Left lung (tissue), 4 donors: ENCODE measurements at regions not wholly inside any gene's neighbourhood (a gene's known extent, or its start where the extent isn't known, plus 50 kb on each side); places are given as distances from the start of the nearest gene placed in this dataset.
"Not testable (repeated sequence)": the region's sequence is repeated elsewhere in the genome, so short reads cannot be mapped to it uniquely, and the experiment has no call there.

Experiments used
- ATAC-seq: fragments of 200-7000 bp; cut with Tn5 transposase; one replicate; pipeline ENCODE4 v1.9.1; 2020; ENCODE audit warnings: moderate library complexity
- DNase-seq, 4 donors: peaks; one replicate each; pipeline ENCODE4 v3.0.0-alpha.2; 2013 to 2020
- H3K27ac ChIP-seq, 2 donors: fragments of 200-600 bp; sonication (generic) in 1 of 2; one replicate each; pipeline versions ENCODE4 v1.5.0 to v1.8.0; 2020 to 2021
- H3K27me3 ChIP-seq, 2 donors: fragments of 200-600 bp; sonication (generic) in 1 of 2; one replicate each; pipeline versions ENCODE4 v1.5.0 to v1.8.0; 2020 to 2021
- H3K36me3 ChIP-seq, 2 donors: fragments of 200-600 bp; sonication (generic) in 1 of 2; one replicate each; pipeline versions ENCODE4 v1.5.0 to v1.8.0; 2020 to 2021
- H3K4me1 ChIP-seq, 2 donors: fragments of 200-600 bp; one replicate each; pipeline ENCODE4 v1.8.0; 2021
- H3K4me3 ChIP-seq, 2 donors: fragments of 200-600 bp; sonication (generic) in 1 of 2; one replicate each; pipeline versions ENCODE4 v1.5.0 to v1.8.0; 2020 to 2021; ENCODE audit warnings: mild to moderate bottlenecking in 1 of 2
- H3K9me3 ChIP-seq, 2 donors: fragments of 200-600 bp; sonication (generic) in 1 of 2; one replicate each; pipeline versions ENCODE4 v1.5.0 to v1.8.0; 2020 to 2021
- intact Hi-C, 2 donors: fragments of 100-400 bp; cut with DNase I; formaldehyde crosslinking; loops; one replicate each; pipeline versions ENCODE4 v1.11.2 to v1.14.2; 2022
- TF ChIP-seq, protein P1 (sequence below), 2 donors: fragments of 200-600 bp; sonication (generic) in 1 of 2; IDR thresholded peaks; one replicate each; pipeline versions ENCODE4 v1.5.0 to v1.8.0; 2021; ENCODE audit warnings: antibody characterized with exemption in 2 of 2
- donor health status: DM: no; HTN: yes; CAD: no.
- donor health status: DM: no; HTN: no; CAD: no.

DNA sequence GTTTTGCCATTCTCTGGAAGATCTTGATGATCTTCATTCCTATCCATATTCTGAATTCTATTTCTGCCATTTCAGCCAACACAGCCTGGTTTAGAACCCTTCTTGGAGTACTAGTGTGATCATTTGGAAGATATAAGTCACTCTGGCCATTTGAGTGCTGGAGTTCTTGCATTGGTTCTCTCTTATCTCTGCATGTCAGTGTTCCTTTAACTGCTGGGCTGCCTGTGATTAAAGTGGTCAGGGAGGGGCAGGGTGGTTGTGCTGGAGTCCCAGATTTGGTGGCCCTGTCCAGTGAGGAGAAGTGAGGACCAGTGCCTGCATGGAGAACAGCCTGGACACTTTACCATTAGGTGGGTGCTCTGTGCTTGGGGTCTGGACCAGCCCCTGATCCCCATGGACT lies 173.0 kb downstream of the SOD2 start:
- Histone ChIP-seq H3K27ac (no peak overlapping the region), H3K4me1 (no peaks in the 10 kb centered on the region), H3K4me3 (no peak overlapping the region), H3K36me3 (no peaks in the 10 kb centered on the region), H3K27me3 (no peaks in the 10 kb centered on the region), H3K9me3 (peaks cover 0 to 10% of the 10 kb centered on the region in 2 donors)
- intact Hi-C loops, result no loop called here
- DNase-seq (no peak), ATAC-seq (no peak)
- TF ChIP-seq, protein P1, sequence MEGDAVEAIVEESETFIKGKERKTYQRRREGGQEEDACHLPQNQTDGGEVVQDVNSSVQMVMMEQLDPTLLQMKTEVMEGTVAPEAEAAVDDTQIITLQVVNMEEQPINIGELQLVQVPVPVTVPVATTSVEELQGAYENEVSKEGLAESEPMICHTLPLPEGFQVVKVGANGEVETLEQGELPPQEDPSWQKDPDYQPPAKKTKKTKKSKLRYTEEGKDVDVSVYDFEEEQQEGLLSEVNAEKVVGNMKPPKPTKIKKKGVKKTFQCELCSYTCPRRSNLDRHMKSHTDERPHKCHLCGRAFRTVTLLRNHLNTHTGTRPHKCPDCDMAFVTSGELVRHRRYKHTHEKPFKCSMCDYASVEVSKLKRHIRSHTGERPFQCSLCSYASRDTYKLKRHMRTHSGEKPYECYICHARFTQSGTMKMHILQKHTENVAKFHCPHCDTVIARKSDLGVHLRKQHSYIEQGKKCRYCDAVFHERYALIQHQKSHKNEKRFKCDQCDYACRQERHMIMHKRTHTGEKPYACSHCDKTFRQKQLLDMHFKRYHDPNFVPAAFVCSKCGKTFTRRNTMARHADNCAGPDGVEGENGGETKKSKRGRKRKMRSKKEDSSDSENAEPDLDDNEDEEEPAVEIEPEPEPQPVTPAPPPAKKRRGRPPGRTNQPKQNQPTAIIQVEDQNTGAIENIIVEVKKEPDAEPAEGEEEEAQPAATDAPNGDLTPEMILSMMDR (IDR thresholded peaks at IDR 0.05), result no peak

DNA sequence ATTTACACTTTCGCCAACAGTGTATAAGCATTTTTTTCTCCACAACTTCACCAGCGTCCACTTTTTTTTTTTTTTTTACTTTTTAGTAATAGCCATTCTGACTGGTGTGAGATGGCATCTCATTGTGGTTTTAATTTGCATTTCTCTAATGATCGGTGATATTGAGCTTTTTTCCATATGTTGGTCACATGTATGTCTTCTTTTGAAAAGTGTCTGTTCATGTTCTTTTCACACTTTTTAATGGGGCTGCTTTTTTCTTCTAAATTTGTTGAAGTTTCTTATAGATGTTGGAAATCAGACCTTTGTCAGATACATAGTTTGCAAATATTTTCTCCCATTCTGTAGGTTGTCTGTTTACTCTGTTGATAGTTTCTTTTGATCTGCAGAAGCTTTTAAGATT lies 177.2 kb downstream of the SOD2 start:
- H3K4me1 ChIP-seq, intact Hi-C loops: not testable (repeated sequence)

DNA sequence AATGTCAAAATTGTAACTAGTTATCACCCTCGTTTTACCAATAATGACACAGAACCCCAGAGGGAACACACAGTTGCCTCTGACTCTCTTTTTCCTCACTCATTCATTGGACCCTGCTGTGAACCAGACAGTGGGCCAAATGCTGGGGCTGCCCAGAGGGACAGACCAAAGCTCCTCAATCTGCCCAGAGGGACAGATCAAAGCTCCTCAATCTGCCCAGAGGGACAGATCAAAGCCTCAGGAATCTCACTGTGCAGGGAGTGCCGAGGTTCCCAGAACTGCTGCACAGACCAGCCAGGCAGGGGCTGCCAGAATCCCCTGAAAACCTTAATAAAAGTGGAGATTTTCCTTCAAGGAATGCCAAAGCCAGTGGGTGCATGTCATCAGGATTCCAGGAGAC lies 179.1 kb downstream of the SOD2 start:
- Histone ChIP-seq H3K4me3 (no peak overlapping the region), H3K36me3 (no peaks in the 10 kb centered on the region), H3K27ac (no peak overlapping the region), H3K9me3 (peaks cover 0 to 10% of the 10 kb centered on the region in 2 donors), H3K27me3 (no peaks in the 10 kb centered on the region), H3K4me1 (no peaks in the 10 kb centered on the region)
- TF ChIP-seq, protein P1 (IDR thresholded peaks at IDR 0.05), result no peak
- intact Hi-C loops, result no loop called here
- DNase-seq (no peak), ATAC-seq (no peak)

More for the DNA sequence above, 177.2 kb downstream of the SOD2 start:
- not testable (repeated sequence) for H3K27ac ChIP-seq, ATAC-seq, H3K36me3 ChIP-seq, H3K4me3 ChIP-seq, DNase-seq, H3K9me3 ChIP-seq, H3K27me3 ChIP-seq

DNA sequence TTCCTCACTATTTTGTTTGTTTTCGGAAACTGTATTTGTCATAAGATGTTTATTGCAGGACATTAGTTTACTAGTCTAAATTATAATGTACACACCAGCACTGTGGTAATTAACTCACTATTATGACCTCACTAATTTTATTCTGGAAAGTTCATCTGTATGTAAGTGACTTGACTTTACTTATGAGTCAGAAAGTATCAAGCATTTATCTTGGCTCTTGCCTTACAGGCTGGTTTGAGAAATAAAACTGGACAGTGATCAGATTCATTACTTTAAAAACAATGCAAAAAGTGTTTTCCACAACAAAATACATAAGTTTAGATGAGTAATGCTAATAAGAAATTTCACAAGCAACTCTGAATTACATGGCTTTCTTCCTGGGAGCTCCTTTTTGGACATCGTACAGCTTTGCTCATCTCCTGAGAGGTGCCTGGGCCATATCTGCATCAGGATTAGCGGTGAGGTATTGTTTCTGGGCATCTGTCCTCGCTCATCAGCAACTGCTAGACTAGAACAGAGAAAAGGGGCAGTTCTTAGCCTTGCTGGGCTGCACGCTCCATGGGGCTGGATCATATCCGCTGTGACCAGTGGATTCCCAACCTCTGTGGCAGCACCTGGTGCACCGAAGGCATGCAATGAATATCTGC lies 179.8 kb downstream of the SOD2 start:
- intact Hi-C loops, result no loop called here
- Histone ChIP-seq H3K4me3 (no peak overlapping the region), H3K36me3 (no peaks in the 10 kb centered on the region), H3K4me1 (no peaks in the 10 kb centered on the region), H3K27me3 (no peaks in the 10 kb centered on the region), H3K27ac (no peak overlapping the region), H3K9me3 (peaks cover 0 to 10% of the 10 kb centered on the region in 2 donors)
- no peak for DNase-seq
- TF ChIP-seq, protein P1 (IDR thresholded peaks at IDR 0.05), result no peak
- peak; percentile 59 for ATAC-seq

GRCh38 chr6:159512571-159512970 lies 180.5 kb downstream of the SOD2 start:
- Histone ChIP-seq H3K36me3 (no peaks in the 10 kb centered on the region), H3K27ac (no peak overlapping the region), H3K4me3 (no peak overlapping the region), H3K9me3 (peaks cover 0 to 10% of the 10 kb centered on the region in 2 donors), H3K27me3 (no peaks in the 10 kb centered on the region), H3K4me1 (no peaks in the 10 kb centered on the region)
- TF ChIP-seq, protein P1 (IDR thresholded peaks at IDR 0.05), result no peak
- DNase-seq (no peak), ATAC-seq (peak; percentile 90)
- intact Hi-C loops, result no loop called here

DNA sequence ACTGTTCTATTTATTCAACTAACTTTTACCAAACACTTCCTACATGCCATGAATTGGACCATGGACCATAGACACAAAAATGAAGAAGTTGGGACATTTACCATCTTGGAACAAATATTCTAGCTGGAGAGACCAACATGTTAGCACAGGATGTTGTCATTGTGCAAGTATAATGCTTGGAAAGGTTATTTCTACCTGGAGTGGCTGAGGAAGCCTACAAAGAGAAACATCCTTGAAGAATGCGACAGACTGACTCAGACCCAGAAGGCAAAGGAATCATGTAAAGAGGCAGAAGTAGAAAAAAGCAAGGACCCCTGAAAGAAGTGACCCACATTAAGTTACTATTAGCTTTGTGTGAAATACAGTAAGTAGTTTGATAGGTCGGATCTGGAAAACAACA lies 180.9 kb downstream of the SOD2 start:
- ATAC-seq, result peak; percentile 75
- H3K36me3 ChIP-seq, result no peaks in the 10 kb centered on the region
- H3K9me3 ChIP-seq, result peaks cover 0 to 10% of the 10 kb centered on the region in 2 donors
- TF ChIP-seq, protein P1 (IDR thresholded peaks at IDR 0.05), result no peak
- no peak for DNase-seq
- no peak overlapping the region for H3K4me3 ChIP-seq
- no peaks in the 10 kb centered on the region for H3K27me3 ChIP-seq
- intact Hi-C loops, result no loop called here
- no peak overlapping the region for H3K27ac ChIP-seq
- no peaks in the 10 kb centered on the region for H3K4me1 ChIP-seq
